ENCODE measurements at regions not wholly inside any gene's neighbourhood (a gene's known extent, or its start where the extent isn't known, plus 50 kb on each side); places are given as distances from the start of the nearest gene placed in this dataset.
"Not testable (repeated sequence)": the region's sequence is repeated elsewhere in the genome, so short reads cannot be mapped to it uniquely, and the experiment has no call there.

GRCh38 chr13:90800082-90800746, 547.3 kb upstream of the MIR17HG start:
- no peak for DNase-seq

GRCh38 chr13:90801621-90802020, 545.9 kb upstream of the MIR17HG start:
- no peak for DNase-seq

GRCh38 chr13:90803210-90803609, 544.3 kb upstream of the MIR17HG start:
- DNase-seq: no peak

- DNase-seq: no peak
These were observed 541.4 kb upstream of the MIR17HG start for GRCh38 chr13:90806016-90806615.

GRCh38 chr13:90806892-90807291, 540.6 kb upstream of the MIR17HG start:
- DNase-seq: no peak

- no peak for DNase-seq
These were observed 538.6 kb upstream of the MIR17HG start for GRCh38 chr13:90808838-90809237.

GRCh38 chr13:90824032-90824431, 523.5 kb upstream of the MIR17HG start:
- DNase-seq: no peak

- DNase-seq: no peak
These were observed 520.8 kb upstream of the MIR17HG start for GRCh38 chr13:90826688-90827087.

- no peak for DNase-seq
These were observed 516.7 kb upstream of the MIR17HG start for GRCh38 chr13:90830782-90831181.

- DNase-seq: no peak
These were observed 513.5 kb upstream of the MIR17HG start for GRCh38 chr13:90833951-90834350.

- DNase-seq: no peak
These were observed 512.8 kb upstream of the MIR17HG start for GRCh38 chr13:90834700-90835099.

GRCh38 chr13:90835826-90836225, 511.7 kb upstream of the MIR17HG start:
- no peak for DNase-seq

GRCh38 chr13:90838317-90838960, 509.0 kb upstream of the MIR17HG start:
- DNase-seq: no peak

GRCh38 chr13:90839061-90839460, 508.4 kb upstream of the MIR17HG start:
- DNase-seq: no peak

- DNase-seq: no peak
These were observed 500.6 kb upstream of the MIR17HG start for GRCh38 chr13:90846936-90847335.

GRCh38 chr13:90853666-90854065, 493.8 kb upstream of the MIR17HG start:
- not testable (repeated sequence) for DNase-seq

GRCh38 chr13:90857921-90858320, 489.6 kb upstream of the MIR17HG start:
- DNase-seq: no peak

- no peak for DNase-seq
These were observed 481.5 kb upstream of the MIR17HG start for GRCh38 chr13:90866006-90866405.

GRCh38 chr13:90867336-90867683, 480.2 kb upstream of the MIR17HG start:
- DNase-seq: peak; percentile 79

GRCh38 chr13:90868321-90868920, 479.1 kb upstream of the MIR17HG start:
- DNase-seq: no peak

GRCh38 chr13:90869580-90869979, 477.9 kb upstream of the MIR17HG start:
- DNase-seq: no peak

- DNase-seq: no peak
These were observed 474.9 kb upstream of the MIR17HG start for GRCh38 chr13:90872491-90873025.

GRCh38 chr13:90880790-90881189, 466.7 kb upstream of the MIR17HG start:
- no peak for DNase-seq

- no peak for DNase-seq
These were observed 464.9 kb upstream of the MIR17HG start for GRCh38 chr13:90882551-90882950.

All from GDM1 (cell line).